GM21528 (cell line): ENCODE measurements at regions not wholly inside any gene's neighbourhood (a gene's known extent, or its start where the extent isn't known, plus 50 kb on each side); places are given as distances from the start of the nearest gene placed in this dataset.
"Not testable (repeated sequence)": the region's sequence is repeated elsewhere in the genome, so short reads cannot be mapped to it uniquely, and the experiment has no call there.

Experiments
- ATAC-seq: cut with Tn5 transposase; IDR thresholded peaks from one replicate; pipeline ENCODE4 v1.9.1; 2021; ENCODE audit warnings: mild to moderate bottlenecking, moderate library complexity; ENCODE audit not compliant: unreplicated experiment, low FRiP score

GRCh38 chr11:81840380-81840779 is 893.3 kb downstream of the FAM181B start:
- no peak for ATAC-seq

GRCh38 chr11:81839976-81840375 is 893.7 kb downstream of the FAM181B start:
- ATAC-seq: no peak

GRCh38 chr11:81839016-81839415 is 894.6 kb downstream of the FAM181B start:
- no peak for ATAC-seq

- no peak for ATAC-seq
Observed at GRCh38 chr11:81829976-81830375, 903.7 kb downstream of the FAM181B start.

GRCh38 chr11:81825346-81825745 is 908.3 kb downstream of the FAM181B start:
- ATAC-seq: no peak

- ATAC-seq: no peak
Observed at GRCh38 chr11:81819462-81819861, 914.2 kb downstream of the FAM181B start.

GRCh38 chr11:81804858-81805257 is 928.8 kb downstream of the FAM181B start:
- ATAC-seq: no peak

GRCh38 chr11:81802591-81802990 is 931.1 kb downstream of the FAM181B start:
- ATAC-seq: no peak

GRCh38 chr11:81792416-81792815 is 941.2 kb downstream of the FAM181B start:
- no peak for ATAC-seq

- ATAC-seq: no peak
Observed at GRCh38 chr11:81787584-81788049, 946.0 kb downstream of the FAM181B start.

- ATAC-seq: no peak
Observed at GRCh38 chr11:81772166-81772565, 961.5 kb downstream of the FAM181B start.

- ATAC-seq: not testable (repeated sequence)
Observed at GRCh38 chr11:81769906-81770305, 963.8 kb downstream of the FAM181B start.

GRCh38 chr11:81756864-81757595 is 976.6 kb downstream of the FAM181B start:
- ATAC-seq: no peak

GRCh38 chr11:81749245-81749644 is 984.4 kb downstream of the FAM181B start:
- ATAC-seq: no peak

GRCh38 chr11:81744336-81745116 is 989.1 kb downstream of the FAM181B start:
- ATAC-seq: no peak

GRCh38 chr11:81725701-81726100 is 1008.0 kb downstream of the FAM181B start:
- no peak for ATAC-seq

- ATAC-seq: no peak
Observed at GRCh38 chr11:81717695-81718094, 1016.0 kb downstream of the FAM181B start.

- no peak for ATAC-seq
Observed at GRCh38 chr11:81707881-81708280, 1025.8 kb downstream of the FAM181B start.

GRCh38 chr11:81705283-81705682 is 1028.4 kb downstream of the FAM181B start:
- no peak for ATAC-seq

- ATAC-seq: no peak
Observed at GRCh38 chr11:81700076-81700475, 1033.6 kb downstream of the FAM181B start.

GRCh38 chr11:81687057-81687456 is 1046.6 kb downstream of the FAM181B start:
- no peak for ATAC-seq

GRCh38 chr11:81674211-81674610 is 1059.5 kb downstream of the FAM181B start:
- no peak for ATAC-seq
